Liver (tissue), 8 donors: ENCODE measurements at regions not wholly inside any gene's neighbourhood (a gene's known extent, or its start where the extent isn't known, plus 50 kb on each side); places are given as distances from the start of the nearest gene placed in this dataset.

ENCODE experiments used
- DNase-seq: peaks from one replicate; pipeline ENCODE4 v3.0.0-alpha.2; 2017; ENCODE audit warnings: low spot score
- H3K27ac ChIP-seq, 2 donors: one replicate each; pipeline ENCODE4 v1.7.0; 2013; ENCODE audit warnings: inconsistent platforms in 2 of 2, low read length in 2 of 2, control low read depth in 1 of 2, low read depth in 1 of 2, mild to moderate bottlenecking in 1 of 2
- H3K27me3 ChIP-seq, 4 donors: one replicate each; pipeline versions ENCODE4 v1.6.1 to v1.7.0; 2013; ENCODE audit warnings: low read length in 3 of 4, inconsistent platforms in 1 of 4, mild to moderate bottlenecking in 1 of 4, moderate library complexity in 1 of 4; ENCODE audit not compliant: control insufficient read depth in 4 of 4, insufficient read depth in 4 of 4
- H3K36me3 ChIP-seq, 4 donors: one replicate each; pipeline versions ENCODE4 v1.6.1 to v1.7.0; 2013; ENCODE audit warnings: low read length in 3 of 4, mild to moderate bottlenecking in 3 of 4, low read depth in 1 of 4, moderate library complexity in 1 of 4; ENCODE audit not compliant: control insufficient read depth in 4 of 4, insufficient read depth in 3 of 4
- H3K4me1 ChIP-seq, 4 donors: one replicate each; pipeline versions ENCODE4 v1.6.1 to v1.7.0; 2013; ENCODE audit warnings: low read length in 3 of 4, mild to moderate bottlenecking in 3 of 4, moderate library complexity in 1 of 4; ENCODE audit not compliant: control insufficient read depth in 4 of 4, insufficient read depth in 4 of 4
- H3K4me3 ChIP-seq, 3 donors: one replicate each; pipeline versions ENCODE4 v1.6.1 to v1.7.0; 2013; ENCODE audit warnings: low read length in 3 of 3, control low read depth in 1 of 3, low read depth in 1 of 3, mild to moderate bottlenecking in 1 of 3
- H3K9ac ChIP-seq, 2 donors: one replicate each; pipeline ENCODE4 v1.7.0; 2013; ENCODE audit warnings: low read length in 2 of 2, mild to moderate bottlenecking in 2 of 2, moderate library complexity in 2 of 2, control low read depth in 1 of 2, low read depth in 1 of 2
- H3K9me3 ChIP-seq, 4 donors: one replicate each; pipeline versions ENCODE4 v1.6.1 to v1.7.0; 2013; ENCODE audit warnings: low read length in 3 of 4; ENCODE audit not compliant: control insufficient read depth in 4 of 4
- EGR1 ChIP-seq, 2 donors: IDR thresholded peaks; 2 replicates each; pipeline ENCODE4 v1.6.1; 2016 to 2018; ENCODE audit warnings: antibody characterized with exemption in 2 of 2, low read depth in 2 of 2
- FOXA1 ChIP-seq: IDR thresholded peaks from 2 replicates; pipeline ENCODE4 v1.6.1; 2016; ENCODE audit warnings: antibody characterized with exemption
- FOXA2 ChIP-seq: IDR thresholded peaks from 2 replicates; pipeline ENCODE4 v1.6.1; 2016; ENCODE audit warnings: antibody characterized with exemption
- GABPA ChIP-seq, 2 donors: IDR thresholded peaks in 1 of 2; conservative IDR thresholded peaks in 1 of 2; 2 replicates each; pipeline ENCODE4 v1.6.1; 2016; ENCODE audit warnings: antibody characterized with exemption in 2 of 2, mild to moderate bottlenecking in 1 of 2, moderate library complexity in 1 of 2
- HNF4A ChIP-seq, 2 donors: conservative IDR thresholded peaks; 2 replicates each; pipeline ENCODE4 v1.6.1; 2016; ENCODE audit warnings: antibody characterized with exemption in 2 of 2, mild to moderate bottlenecking in 2 of 2
- HNF4G ChIP-seq: IDR thresholded peaks from 2 replicates; pipeline ENCODE4 v1.6.1; 2016; ENCODE audit warnings: antibody characterized with exemption
- JUND ChIP-seq, 2 donors: IDR thresholded peaks; 2 replicates each; pipeline ENCODE4 v1.6.1; 2016; ENCODE audit warnings: antibody characterized with exemption in 2 of 2
- NR2F2 ChIP-seq: IDR thresholded peaks from 2 replicates; pipeline ENCODE4 v1.6.1; 2016; ENCODE audit warnings: antibody characterized with exemption
- RAD21 ChIP-seq, 2 donors: IDR thresholded peaks; 2 replicates each; pipeline ENCODE4 v1.6.1; 2016; ENCODE audit warnings: antibody characterized with exemption in 2 of 2, mild to moderate bottlenecking in 2 of 2
- RXRA ChIP-seq, 2 donors: IDR thresholded peaks; 2 replicates each; pipeline ENCODE4 v1.6.1; 2017 to 2018; ENCODE audit warnings: antibody characterized with exemption in 2 of 2, mild to moderate bottlenecking in 1 of 2
- SP1 ChIP-seq: IDR thresholded peaks from 2 replicates; pipeline ENCODE4 v1.6.1; 2018; ENCODE audit warnings: antibody characterized with exemption, mild to moderate bottlenecking
- TAF1 ChIP-seq: conservative IDR thresholded peaks from 2 replicates; pipeline ENCODE4 v1.6.1; 2016; ENCODE audit warnings: antibody characterized with exemption, mild to moderate bottlenecking
- YY1 ChIP-seq: IDR thresholded peaks from 2 replicates; pipeline ENCODE4 v1.6.1; 2016; ENCODE audit warnings: antibody characterized with exemption, mild to moderate bottlenecking
- WGBS: extraction: QIAGEN DNeasy Blood & Tissue Kit; methylation state at CpG from one replicate; pipeline ENCODE4 v1.1.7; 2013; 5-methylcytosine and 5-hydroxymethylcytosine counted together
- TF ChIP-seq, protein P1 (sequence below): fragments of 150-350 bp; IDR thresholded peaks from 2 replicates; pipeline ENCODE4 v1.5.1; 2017; ENCODE audit warnings: improper control_type of control experiment, low read depth, low read length; ENCODE audit not compliant: missing input control
- TF ChIP-seq, protein P2 (sequence below): IDR thresholded peaks from 2 replicates; pipeline ENCODE4 v1.6.1; 2016; ENCODE audit warnings: antibody characterized with exemption
- TF ChIP-seq, protein P3 (sequence below): IDR thresholded peaks from 2 replicates; pipeline ENCODE4 v1.6.1; 2016; ENCODE audit warnings: antibody characterized with exemption
- TF ChIP-seq, protein P4 (sequence below): IDR thresholded peaks from 2 replicates; pipeline ENCODE4 v1.6.1; 2016; ENCODE audit warnings: antibody characterized with exemption, mild to moderate bottlenecking
- TF ChIP-seq, protein P5 (sequence below): IDR thresholded peaks from 2 replicates; pipeline ENCODE4 v1.6.1; 2016; ENCODE audit warnings: antibody characterized with exemption
- donor health status: healthy.
- donor health status: healthy.
- donor health status: healthy.
- donor health status: healthy.
- donor health status: healthy.

DNA sequence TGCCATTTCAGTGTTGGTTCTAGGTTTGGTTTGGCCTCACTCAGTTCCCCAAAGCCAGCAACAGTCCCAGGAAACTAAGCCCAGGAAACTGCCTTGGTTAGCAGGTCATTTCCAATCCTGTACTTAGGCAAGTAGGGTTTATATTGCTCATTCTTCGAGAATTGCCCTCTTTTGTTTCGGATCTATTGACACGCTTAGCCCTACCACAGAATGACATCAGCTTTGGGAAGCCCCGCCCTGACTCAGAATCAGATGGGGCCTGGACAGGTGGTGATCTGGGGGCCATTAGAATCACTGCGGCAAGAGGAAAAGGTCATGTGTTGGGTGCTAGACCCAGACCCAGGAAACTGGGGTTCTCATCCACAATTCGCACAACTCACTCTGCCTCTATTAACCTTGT, 578.2 kb downstream of the QKI start:
- no peak for DNase-seq
- no peaks in the 10 kb centered on the region for H3K4me1 ChIP-seq
- no peak overlapping the region for H3K9ac ChIP-seq
- H3K36me3 ChIP-seq, result no peaks in the 10 kb centered on the region
- no peak overlapping the region for H3K27ac ChIP-seq
- H3K9me3 ChIP-seq, result no peaks in the 10 kb centered on the region
- no peak for TF ChIP-seq FOXA1
- no peak for TF ChIP-seq HNF4A (conservative IDR thresholded peaks at IDR 0.05)
- no peak for TF ChIP-seq NR2F2
- TF ChIP-seq RAD21 (IDR thresholded peaks at IDR 0.05), result no peak
- TF ChIP-seq SP1, result no peak
- TF ChIP-seq, protein P1, sequence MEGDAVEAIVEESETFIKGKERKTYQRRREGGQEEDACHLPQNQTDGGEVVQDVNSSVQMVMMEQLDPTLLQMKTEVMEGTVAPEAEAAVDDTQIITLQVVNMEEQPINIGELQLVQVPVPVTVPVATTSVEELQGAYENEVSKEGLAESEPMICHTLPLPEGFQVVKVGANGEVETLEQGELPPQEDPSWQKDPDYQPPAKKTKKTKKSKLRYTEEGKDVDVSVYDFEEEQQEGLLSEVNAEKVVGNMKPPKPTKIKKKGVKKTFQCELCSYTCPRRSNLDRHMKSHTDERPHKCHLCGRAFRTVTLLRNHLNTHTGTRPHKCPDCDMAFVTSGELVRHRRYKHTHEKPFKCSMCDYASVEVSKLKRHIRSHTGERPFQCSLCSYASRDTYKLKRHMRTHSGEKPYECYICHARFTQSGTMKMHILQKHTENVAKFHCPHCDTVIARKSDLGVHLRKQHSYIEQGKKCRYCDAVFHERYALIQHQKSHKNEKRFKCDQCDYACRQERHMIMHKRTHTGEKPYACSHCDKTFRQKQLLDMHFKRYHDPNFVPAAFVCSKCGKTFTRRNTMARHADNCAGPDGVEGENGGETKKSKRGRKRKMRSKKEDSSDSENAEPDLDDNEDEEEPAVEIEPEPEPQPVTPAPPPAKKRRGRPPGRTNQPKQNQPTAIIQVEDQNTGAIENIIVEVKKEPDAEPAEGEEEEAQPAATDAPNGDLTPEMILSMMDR, result no peak
- no peak for TF ChIP-seq TAF1
- TF ChIP-seq FOXA2, result no peak
- no peak for TF ChIP-seq RXRA (IDR thresholded peaks at IDR 0.05)
- no peak for TF ChIP-seq JUND (IDR thresholded peaks at IDR 0.05)
- TF ChIP-seq, protein P2, sequence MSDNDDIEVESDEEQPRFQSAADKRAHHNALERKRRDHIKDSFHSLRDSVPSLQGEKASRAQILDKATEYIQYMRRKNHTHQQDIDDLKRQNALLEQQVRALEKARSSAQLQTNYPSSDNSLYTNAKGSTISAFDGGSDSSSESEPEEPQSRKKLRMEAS, result no peak
- TF ChIP-seq EGR1 (IDR thresholded peaks at IDR 0.05; ENCODE audit: low read depth in 2 of 2), result no peak
- TF ChIP-seq, protein P3, sequence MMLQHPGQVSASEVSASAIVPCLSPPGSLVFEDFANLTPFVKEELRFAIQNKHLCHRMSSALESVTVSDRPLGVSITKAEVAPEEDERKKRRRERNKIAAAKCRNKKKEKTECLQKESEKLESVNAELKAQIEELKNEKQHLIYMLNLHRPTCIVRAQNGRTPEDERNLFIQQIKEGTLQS, result no peak
- TF ChIP-seq, protein P4, sequence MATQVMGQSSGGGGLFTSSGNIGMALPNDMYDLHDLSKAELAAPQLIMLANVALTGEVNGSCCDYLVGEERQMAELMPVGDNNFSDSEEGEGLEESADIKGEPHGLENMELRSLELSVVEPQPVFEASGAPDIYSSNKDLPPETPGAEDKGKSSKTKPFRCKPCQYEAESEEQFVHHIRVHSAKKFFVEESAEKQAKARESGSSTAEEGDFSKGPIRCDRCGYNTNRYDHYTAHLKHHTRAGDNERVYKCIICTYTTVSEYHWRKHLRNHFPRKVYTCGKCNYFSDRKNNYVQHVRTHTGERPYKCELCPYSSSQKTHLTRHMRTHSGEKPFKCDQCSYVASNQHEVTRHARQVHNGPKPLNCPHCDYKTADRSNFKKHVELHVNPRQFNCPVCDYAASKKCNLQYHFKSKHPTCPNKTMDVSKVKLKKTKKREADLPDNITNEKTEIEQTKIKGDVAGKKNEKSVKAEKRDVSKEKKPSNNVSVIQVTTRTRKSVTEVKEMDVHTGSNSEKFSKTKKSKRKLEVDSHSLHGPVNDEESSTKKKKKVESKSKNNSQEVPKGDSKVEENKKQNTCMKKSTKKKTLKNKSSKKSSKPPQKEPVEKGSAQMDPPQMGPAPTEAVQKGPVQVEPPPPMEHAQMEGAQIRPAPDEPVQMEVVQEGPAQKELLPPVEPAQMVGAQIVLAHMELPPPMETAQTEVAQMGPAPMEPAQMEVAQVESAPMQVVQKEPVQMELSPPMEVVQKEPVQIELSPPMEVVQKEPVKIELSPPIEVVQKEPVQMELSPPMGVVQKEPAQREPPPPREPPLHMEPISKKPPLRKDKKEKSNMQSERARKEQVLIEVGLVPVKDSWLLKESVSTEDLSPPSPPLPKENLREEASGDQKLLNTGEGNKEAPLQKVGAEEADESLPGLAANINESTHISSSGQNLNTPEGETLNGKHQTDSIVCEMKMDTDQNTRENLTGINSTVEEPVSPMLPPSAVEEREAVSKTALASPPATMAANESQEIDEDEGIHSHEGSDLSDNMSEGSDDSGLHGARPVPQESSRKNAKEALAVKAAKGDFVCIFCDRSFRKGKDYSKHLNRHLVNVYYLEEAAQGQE, result no peak
- no peak for TF ChIP-seq YY1
- no peak for TF ChIP-seq HNF4G
- TF ChIP-seq, protein P5, sequence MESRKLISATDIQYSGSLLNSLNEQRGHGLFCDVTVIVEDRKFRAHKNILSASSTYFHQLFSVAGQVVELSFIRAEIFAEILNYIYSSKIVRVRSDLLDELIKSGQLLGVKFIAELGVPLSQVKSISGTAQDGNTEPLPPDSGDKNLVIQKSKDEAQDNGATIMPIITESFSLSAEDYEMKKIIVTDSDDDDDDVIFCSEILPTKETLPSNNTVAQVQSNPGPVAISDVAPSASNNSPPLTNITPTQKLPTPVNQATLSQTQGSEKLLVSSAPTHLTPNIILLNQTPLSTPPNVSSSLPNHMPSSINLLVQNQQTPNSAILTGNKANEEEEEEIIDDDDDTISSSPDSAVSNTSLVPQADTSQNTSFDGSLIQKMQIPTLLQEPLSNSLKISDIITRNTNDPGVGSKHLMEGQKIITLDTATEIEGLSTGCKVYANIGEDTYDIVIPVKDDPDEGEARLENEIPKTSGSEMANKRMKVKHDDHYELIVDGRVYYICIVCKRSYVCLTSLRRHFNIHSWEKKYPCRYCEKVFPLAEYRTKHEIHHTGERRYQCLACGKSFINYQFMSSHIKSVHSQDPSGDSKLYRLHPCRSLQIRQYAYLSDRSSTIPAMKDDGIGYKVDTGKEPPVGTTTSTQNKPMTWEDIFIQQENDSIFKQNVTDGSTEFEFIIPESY, result no peak
- no peak for TF ChIP-seq GABPA (IDR thresholded peaks at IDR 0.05 in 1 of 2, conservative IDR thresholded peaks at IDR 0.05 in 1 of 2)
- no peaks in the 10 kb centered on the region for H3K27me3 ChIP-seq
- H3K4me3 ChIP-seq, result no peak overlapping the region
- 90% methylated on average over 6 of the region's 6 CpGs for WGBS

DNA sequence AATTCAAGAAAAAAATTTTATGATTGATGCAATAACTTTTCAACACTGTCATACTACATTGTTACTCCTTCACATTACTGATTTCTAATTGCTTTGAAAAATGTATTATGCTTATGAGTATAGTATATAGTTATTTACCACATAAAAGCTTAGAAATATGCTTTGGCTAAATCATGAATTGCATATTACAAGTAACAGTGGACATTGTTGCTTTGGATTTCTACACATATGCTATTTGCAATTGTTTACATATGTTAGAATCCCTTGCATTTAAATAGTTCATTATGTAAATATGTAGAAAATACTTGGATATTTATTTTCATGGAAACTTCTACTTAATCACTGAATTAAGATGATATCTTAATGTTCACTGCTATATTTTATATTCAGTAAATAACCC, 577.5 kb downstream of the QKI start:
- Histone ChIP-seq H3K4me3 (no peak overlapping the region), H3K9ac (no peak overlapping the region), H3K4me1 (no peaks in the 10 kb centered on the region), H3K27ac (no peak overlapping the region), H3K36me3 (no peaks in the 10 kb centered on the region), H3K27me3 (no peaks in the 10 kb centered on the region), H3K9me3 (no peaks in the 10 kb centered on the region)
- TF ChIP-seq TAF1, result no peak
- TF ChIP-seq, protein P2, result no peak
- no peak for TF ChIP-seq GABPA (IDR thresholded peaks at IDR 0.05 in 1 of 2, conservative IDR thresholded peaks at IDR 0.05 in 1 of 2)
- TF ChIP-seq YY1, result no peak
- TF ChIP-seq, protein P5, result no peak
- no peak for TF ChIP-seq RXRA (IDR thresholded peaks at IDR 0.05)
- TF ChIP-seq EGR1 (IDR thresholded peaks at IDR 0.05; ENCODE audit: low read depth in 2 of 2), result no peak
- no peak for TF ChIP-seq HNF4G
- no peak for TF ChIP-seq NR2F2
- no peak for TF ChIP-seq RAD21 (IDR thresholded peaks at IDR 0.05)
- TF ChIP-seq HNF4A (conservative IDR thresholded peaks at IDR 0.05), result no peak
- DNase-seq, result no peak
